ENCODE measurements at regions not wholly inside any gene's neighbourhood (a gene's known extent, or its start where the extent isn't known, plus 50 kb on each side); places are given as distances from the start of the nearest gene placed in this dataset.

DNA sequence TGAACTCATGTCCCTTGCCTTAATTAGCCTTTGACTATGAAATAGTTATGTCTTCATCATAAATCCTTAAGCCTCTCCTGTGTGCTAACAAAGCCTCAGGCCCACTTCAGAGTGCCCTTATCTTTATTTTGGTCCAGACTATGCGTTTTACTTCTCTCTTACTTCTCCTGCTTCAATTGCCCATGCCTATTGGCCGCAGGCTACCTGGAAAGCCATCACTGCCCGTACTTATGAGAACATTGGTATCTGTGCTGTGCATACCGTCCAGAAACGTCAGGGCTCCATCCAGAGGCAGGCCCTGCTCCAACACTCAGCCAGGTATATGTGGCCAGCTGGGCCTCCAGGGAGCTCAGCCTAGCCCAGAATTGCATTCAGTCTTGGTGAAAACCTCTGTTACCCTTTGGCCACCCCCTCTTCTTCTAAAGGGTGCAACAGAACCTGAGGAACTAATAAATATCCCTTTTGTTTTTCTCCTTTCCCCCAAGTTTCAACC lies 212.4 kb upstream of the MTPN start:
- no peak for DNase-seq (ENCODE audit: low read depth, low spot score)
- Histone ChIP-seq H3K4me1 (ENCODE audit: control insufficient read depth, extremely low read depth, insufficient read depth, low read length) (no peaks in the 10 kb centered on the region), H3K36me3 (ENCODE audit: control insufficient read depth in 2 of 2, extremely low read depth in 1 of 2, insufficient read depth in 2 of 2, low read length in 2 of 2) (no peaks in the 10 kb centered on the region), H3K4me2 (ENCODE audit: insufficient read depth, low read length) (no peak overlapping the region), H4K20me1 (replicated peaks; ENCODE audit: control insufficient read depth, extremely low read depth, insufficient read depth, low read length) (no peaks in the 10 kb centered on the region), H3K27ac (ENCODE audit: insufficient read depth, low read depth, low read length) (no peak overlapping the region), H3K9me1 (replicated peaks; ENCODE audit: control insufficient read depth, extremely low read depth, insufficient read depth, low read length) (no peaks in the 10 kb centered on the region), H2AFZ (ENCODE audit: low read depth, low read length) (no peak overlapping the region), H3K4me3 (replicated peaks in 1 of 3; ENCODE audit: insufficient read depth in 1 of 3, low read depth in 1 of 3, low read length in 3 of 3) (no peak overlapping the region), H3K9ac (replicated peaks; ENCODE audit: extremely low read depth, insufficient read depth, low read length) (no peak overlapping the region), H3K27me3 (ENCODE audit: control insufficient read depth in 2 of 2, insufficient read depth in 2 of 2, low read length in 2 of 2) (no peaks in the 10 kb centered on the region), H3K9me3 (replicated peaks; ENCODE audit: control insufficient read depth, insufficient read depth, low read length) (peaks cover 2% of the 10 kb centered on the region), H3K79me2 (ENCODE audit: control insufficient read depth, insufficient read depth, low read length) (no peaks in the 10 kb centered on the region)
- CTCF ChIA-PET: no interaction called here
- TF ChIP-seq JUN (IDR thresholded peaks at IDR 0.05; ENCODE audit: borderline replicate concordance, insufficient read depth, insufficient read length, low read depth): no peak
- intact Hi-C loops (cut with micrococcal nuclease): no loop called here
- no peak for FAIRE-seq
- dilution Hi-C loops (cut with MboI; ENCODE audit: extremely low pct_ligation_motif_present, low sequenced_read_pairs): no loop called here
- POLR2A ChIA-PET: no interaction called here
- no TSS peak for BruUV-seq (replicated peaks)

DNA sequence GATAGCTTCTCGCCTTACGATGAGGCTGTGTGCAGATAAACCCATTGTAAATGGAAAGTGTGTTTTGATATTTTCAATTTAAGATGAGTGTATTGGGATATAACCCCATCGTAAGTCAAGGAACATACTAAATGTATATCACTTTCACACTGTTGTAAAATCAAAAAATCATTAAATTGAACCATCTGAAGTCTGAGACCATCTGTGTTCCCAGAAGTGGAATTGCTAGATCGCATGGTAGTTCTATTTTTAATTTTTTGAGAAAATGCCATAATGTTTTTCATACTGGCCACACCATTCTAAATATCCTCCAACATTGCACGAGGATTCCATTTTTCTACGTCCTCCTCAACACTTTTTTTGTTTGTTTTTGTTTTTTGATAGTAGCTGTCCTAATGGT lies 209.1 kb upstream of the MTPN start:
- POLR2A ChIA-PET: no interaction called here
- TF ChIP-seq POLR2A (IDR thresholded peaks at IDR 0.05; ENCODE audit: low read depth, low read length) (no peak), MYC (IDR thresholded peaks at IDR 0.05; ENCODE audit: low read depth, low read length) (no peak), JUN (IDR thresholded peaks at IDR 0.05; ENCODE audit: borderline replicate concordance, insufficient read depth, insufficient read length, low read depth) (no peak), GATA2 (IDR thresholded peaks at IDR 0.05; ENCODE audit: insufficient read depth, insufficient read length, low read depth, low read length) (no peak), POLR2AphosphoS5 (IDR thresholded peaks at IDR 0.05; ENCODE audit: insufficient read depth, low read depth, low read length) (no peak), FOS (IDR thresholded peaks at IDR 0.05; ENCODE audit: borderline replicate concordance, insufficient read depth, low read length) (no peak), EZH2 (IDR thresholded peaks at IDR 0.05; ENCODE audit: borderline replicate concordance, low read depth, low read length, severe bottlenecking) (no peak)
- TF ChIP-seq, protein P1, sequence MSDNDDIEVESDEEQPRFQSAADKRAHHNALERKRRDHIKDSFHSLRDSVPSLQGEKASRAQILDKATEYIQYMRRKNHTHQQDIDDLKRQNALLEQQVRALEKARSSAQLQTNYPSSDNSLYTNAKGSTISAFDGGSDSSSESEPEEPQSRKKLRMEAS (IDR thresholded peaks at IDR 0.05; ENCODE audit: insufficient read depth, insufficient read length): no peak
- TF ChIP-seq, protein P2, sequence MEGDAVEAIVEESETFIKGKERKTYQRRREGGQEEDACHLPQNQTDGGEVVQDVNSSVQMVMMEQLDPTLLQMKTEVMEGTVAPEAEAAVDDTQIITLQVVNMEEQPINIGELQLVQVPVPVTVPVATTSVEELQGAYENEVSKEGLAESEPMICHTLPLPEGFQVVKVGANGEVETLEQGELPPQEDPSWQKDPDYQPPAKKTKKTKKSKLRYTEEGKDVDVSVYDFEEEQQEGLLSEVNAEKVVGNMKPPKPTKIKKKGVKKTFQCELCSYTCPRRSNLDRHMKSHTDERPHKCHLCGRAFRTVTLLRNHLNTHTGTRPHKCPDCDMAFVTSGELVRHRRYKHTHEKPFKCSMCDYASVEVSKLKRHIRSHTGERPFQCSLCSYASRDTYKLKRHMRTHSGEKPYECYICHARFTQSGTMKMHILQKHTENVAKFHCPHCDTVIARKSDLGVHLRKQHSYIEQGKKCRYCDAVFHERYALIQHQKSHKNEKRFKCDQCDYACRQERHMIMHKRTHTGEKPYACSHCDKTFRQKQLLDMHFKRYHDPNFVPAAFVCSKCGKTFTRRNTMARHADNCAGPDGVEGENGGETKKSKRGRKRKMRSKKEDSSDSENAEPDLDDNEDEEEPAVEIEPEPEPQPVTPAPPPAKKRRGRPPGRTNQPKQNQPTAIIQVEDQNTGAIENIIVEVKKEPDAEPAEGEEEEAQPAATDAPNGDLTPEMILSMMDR (IDR thresholded peaks at IDR 0.05; ENCODE audit: extremely low read depth in 1 of 2, insufficient read depth in 1 of 2, low read depth in 1 of 2, low read length in 2 of 2): no peak
- H3K4me2 ChIP-seq (ENCODE audit: insufficient read depth, low read length): no peak overlapping the region
- FAIRE-seq (no peak), DNase-seq (ENCODE audit: low read depth, low spot score) (no peak)
- H3K9me3 ChIP-seq (replicated peaks; ENCODE audit: control insufficient read depth, insufficient read depth, low read length): no peaks in the 10 kb centered on the region
- H3K9me1 ChIP-seq (replicated peaks; ENCODE audit: control insufficient read depth, extremely low read depth, insufficient read depth, low read length): no peaks in the 10 kb centered on the region
- CTCF ChIA-PET: no interaction called here
- H3K27me3 ChIP-seq (ENCODE audit: control insufficient read depth in 2 of 2, insufficient read depth in 2 of 2, low read length in 2 of 2): no peaks in the 10 kb centered on the region
- no peak overlapping the region for H3K9ac ChIP-seq (replicated peaks; ENCODE audit: extremely low read depth, insufficient read depth, low read length)
- H3K4me3 ChIP-seq (replicated peaks in 1 of 3; ENCODE audit: insufficient read depth in 1 of 3, low read depth in 1 of 3, low read length in 3 of 3): no peak overlapping the region
- no peaks in the 10 kb centered on the region for H4K20me1 ChIP-seq (replicated peaks; ENCODE audit: control insufficient read depth, extremely low read depth, insufficient read depth, low read length)
- no peaks in the 10 kb centered on the region for H3K79me2 ChIP-seq (ENCODE audit: control insufficient read depth, insufficient read depth, low read length)
- dilution Hi-C loops (cut with MboI; ENCODE audit: extremely low pct_ligation_motif_present, low sequenced_read_pairs) (no loop called here), intact Hi-C loops (cut with micrococcal nuclease) (no loop called here)
- H3K27ac ChIP-seq (ENCODE audit: insufficient read depth, low read depth, low read length): no peak overlapping the region
- no peaks in the 10 kb centered on the region for H3K36me3 ChIP-seq (ENCODE audit: control insufficient read depth in 2 of 2, extremely low read depth in 1 of 2, insufficient read depth in 2 of 2, low read length in 2 of 2)
- no peak overlapping the region for H2AFZ ChIP-seq (ENCODE audit: low read depth, low read length)
- no peaks in the 10 kb centered on the region for H3K4me1 ChIP-seq (ENCODE audit: control insufficient read depth, extremely low read depth, insufficient read depth, low read length)
- no TSS peak for BruUV-seq (replicated peaks)

Measured in endothelial cell of umbilical vein (primary cell).